ENCODE measurements at regions not wholly inside any gene's neighbourhood (a gene's known extent, or its start where the extent isn't known, plus 50 kb on each side); places are given as distances from the start of the nearest gene placed in this dataset.

GRCh38 chr7:115106316-115106715 is 184.4 kb downstream of the MDFIC start:
- Histone ChIP-seq H3K9me3 (ENCODE audit: control insufficient read depth, low read depth, low read length) (no peaks in the 10 kb centered on the region), H3K9ac (ENCODE audit: low read length) (no peak overlapping the region), H3K27me3 (ENCODE audit: control insufficient read depth, insufficient read depth, low read length) (no peaks in the 10 kb centered on the region), H3K4me1 (ENCODE audit: control insufficient read depth, low read depth, low read length) (no peaks in the 10 kb centered on the region), H3K27ac (ENCODE audit: low read length) (no peak overlapping the region), H3K4me3 (ENCODE audit: low read length) (no peak overlapping the region), H3K36me3 (ENCODE audit: control insufficient read depth, low read depth, low read length) (no peaks in the 10 kb centered on the region)

GRCh38 chr7:115102738-115103137 is 180.8 kb downstream of the MDFIC start:
- Histone ChIP-seq H3K9ac (ENCODE audit: low read length) (no peak overlapping the region), H3K4me3 (ENCODE audit: low read length) (no peak overlapping the region), H3K9me3 (ENCODE audit: control insufficient read depth, low read depth, low read length) (no peaks in the 10 kb centered on the region), H3K4me1 (ENCODE audit: control insufficient read depth, low read depth, low read length) (no peaks in the 10 kb centered on the region), H3K27ac (ENCODE audit: low read length) (no peak overlapping the region), H3K27me3 (ENCODE audit: control insufficient read depth, insufficient read depth, low read length) (no peaks in the 10 kb centered on the region), H3K36me3 (ENCODE audit: control insufficient read depth, low read depth, low read length) (no peaks in the 10 kb centered on the region)

GRCh38 chr7:115101199-115101598 is 179.3 kb downstream of the MDFIC start:
- Histone ChIP-seq H3K4me1 (ENCODE audit: control insufficient read depth, low read depth, low read length) (peaks cover 5% of the 10 kb centered on the region), H3K9ac (ENCODE audit: low read length) (no peak overlapping the region), H3K36me3 (ENCODE audit: control insufficient read depth, low read depth, low read length) (no peaks in the 10 kb centered on the region), H3K9me3 (ENCODE audit: control insufficient read depth, low read depth, low read length) (no peaks in the 10 kb centered on the region), H3K27me3 (ENCODE audit: control insufficient read depth, insufficient read depth, low read length) (no peaks in the 10 kb centered on the region), H3K27ac (ENCODE audit: low read length) (no peak overlapping the region), H3K4me3 (ENCODE audit: low read length) (no peak overlapping the region)

GRCh38 chr7:115099906-115100305 is 178.0 kb downstream of the MDFIC start:
- Histone ChIP-seq H3K36me3 (ENCODE audit: control insufficient read depth, low read depth, low read length) (no peaks in the 10 kb centered on the region), H3K9me3 (ENCODE audit: control insufficient read depth, low read depth, low read length) (no peaks in the 10 kb centered on the region), H3K4me1 (ENCODE audit: control insufficient read depth, low read depth, low read length) (peaks cover 5% of the 10 kb centered on the region), H3K9ac (ENCODE audit: low read length) (no peak overlapping the region), H3K27ac (ENCODE audit: low read length) (no peak overlapping the region), H3K27me3 (ENCODE audit: control insufficient read depth, insufficient read depth, low read length) (no peaks in the 10 kb centered on the region), H3K4me3 (ENCODE audit: low read length) (no peak overlapping the region)

GRCh38 chr7:115097175-115097671 is 175.3 kb downstream of the MDFIC start:
- H3K4me3 ChIP-seq (ENCODE audit: low read length): no peak overlapping the region
- H3K9me3 ChIP-seq (ENCODE audit: control insufficient read depth, low read depth, low read length): no peaks in the 10 kb centered on the region
- no peak overlapping the region for H3K27ac ChIP-seq (ENCODE audit: low read length)
- H3K27me3 ChIP-seq (ENCODE audit: control insufficient read depth, insufficient read depth, low read length): no peaks in the 10 kb centered on the region
- no peak overlapping the region for H3K9ac ChIP-seq (ENCODE audit: low read length)
- H3K36me3 ChIP-seq (ENCODE audit: control insufficient read depth, low read depth, low read length): no peaks in the 10 kb centered on the region
- peaks cover 5% of the 10 kb centered on the region for H3K4me1 ChIP-seq (ENCODE audit: control insufficient read depth, low read depth, low read length)

GRCh38 chr7:115096262-115096661 is 174.4 kb downstream of the MDFIC start:
- Histone ChIP-seq H3K4me1 (ENCODE audit: control insufficient read depth, low read depth, low read length) (peaks cover 5% of the 10 kb centered on the region), H3K36me3 (ENCODE audit: control insufficient read depth, low read depth, low read length) (no peaks in the 10 kb centered on the region), H3K27ac (ENCODE audit: low read length) (no peak overlapping the region), H3K27me3 (ENCODE audit: control insufficient read depth, insufficient read depth, low read length) (no peaks in the 10 kb centered on the region), H3K9ac (ENCODE audit: low read length) (no peak overlapping the region), H3K4me3 (ENCODE audit: low read length) (no peak overlapping the region), H3K9me3 (ENCODE audit: control insufficient read depth, low read depth, low read length) (no peaks in the 10 kb centered on the region)

GRCh38 chr7:115094163-115094562 is 172.3 kb downstream of the MDFIC start:
- no peaks in the 10 kb centered on the region for H3K36me3 ChIP-seq (ENCODE audit: control insufficient read depth, low read depth, low read length)
- H3K9me3 ChIP-seq (ENCODE audit: control insufficient read depth, low read depth, low read length): no peaks in the 10 kb centered on the region
- no peak overlapping the region for H3K9ac ChIP-seq (ENCODE audit: low read length)
- H3K27me3 ChIP-seq (ENCODE audit: control insufficient read depth, insufficient read depth, low read length): no peaks in the 10 kb centered on the region
- peaks cover 5% of the 10 kb centered on the region for H3K4me1 ChIP-seq (ENCODE audit: control insufficient read depth, low read depth, low read length)
- no peak overlapping the region for H3K4me3 ChIP-seq (ENCODE audit: low read length)
- H3K27ac ChIP-seq (ENCODE audit: low read length): no peak overlapping the region

- no peak overlapping the region for H3K4me3 ChIP-seq (ENCODE audit: low read length)
- H3K36me3 ChIP-seq (ENCODE audit: control insufficient read depth, low read depth, low read length): no peaks in the 10 kb centered on the region
- no peaks in the 10 kb centered on the region for H3K9me3 ChIP-seq (ENCODE audit: control insufficient read depth, low read depth, low read length)
- peaks cover 7% of the 10 kb centered on the region for H3K4me1 ChIP-seq (ENCODE audit: control insufficient read depth, low read depth, low read length)
- H3K9ac ChIP-seq (ENCODE audit: low read length): no peak overlapping the region
- H3K27ac ChIP-seq (ENCODE audit: low read length): no peak overlapping the region
- H3K27me3 ChIP-seq (ENCODE audit: control insufficient read depth, insufficient read depth, low read length): no peaks in the 10 kb centered on the region
These were observed 167.0 kb downstream of the MDFIC start for GRCh38 chr7:115088893-115089292.

GRCh38 chr7:115087437-115087836 is 165.5 kb downstream of the MDFIC start:
- Histone ChIP-seq H3K36me3 (ENCODE audit: control insufficient read depth, low read depth, low read length) (no peaks in the 10 kb centered on the region), H3K4me1 (ENCODE audit: control insufficient read depth, low read depth, low read length) (peaks cover 7% of the 10 kb centered on the region), H3K27me3 (ENCODE audit: control insufficient read depth, insufficient read depth, low read length) (no peaks in the 10 kb centered on the region), H3K9ac (ENCODE audit: low read length) (no peak overlapping the region), H3K9me3 (ENCODE audit: control insufficient read depth, low read depth, low read length) (no peaks in the 10 kb centered on the region), H3K4me3 (ENCODE audit: low read length) (no peak overlapping the region), H3K27ac (ENCODE audit: low read length) (no peak overlapping the region)

- Histone ChIP-seq H3K4me3 (ENCODE audit: low read length) (no peak overlapping the region), H3K27me3 (ENCODE audit: control insufficient read depth, insufficient read depth, low read length) (no peaks in the 10 kb centered on the region), H3K9ac (ENCODE audit: low read length) (no peak overlapping the region), H3K27ac (ENCODE audit: low read length) (no peak overlapping the region), H3K9me3 (ENCODE audit: control insufficient read depth, low read depth, low read length) (no peaks in the 10 kb centered on the region), H3K36me3 (ENCODE audit: control insufficient read depth, low read depth, low read length) (no peaks in the 10 kb centered on the region), H3K4me1 (ENCODE audit: control insufficient read depth, low read depth, low read length) (peaks cover 7% of the 10 kb centered on the region)
These were observed 164.4 kb downstream of the MDFIC start for GRCh38 chr7:115086146-115086841.

- H3K9ac ChIP-seq (ENCODE audit: low read length): no peak overlapping the region
- no peaks in the 10 kb centered on the region for H3K9me3 ChIP-seq (ENCODE audit: control insufficient read depth, low read depth, low read length)
- H3K36me3 ChIP-seq (ENCODE audit: control insufficient read depth, low read depth, low read length): no peaks in the 10 kb centered on the region
- no peak overlapping the region for H3K4me3 ChIP-seq (ENCODE audit: low read length)
- peaks cover 7% of the 10 kb centered on the region for H3K4me1 ChIP-seq (ENCODE audit: control insufficient read depth, low read depth, low read length)
- H3K27ac ChIP-seq (ENCODE audit: low read length): no peak overlapping the region
- no peaks in the 10 kb centered on the region for H3K27me3 ChIP-seq (ENCODE audit: control insufficient read depth, insufficient read depth, low read length)
These were observed 163.5 kb downstream of the MDFIC start for GRCh38 chr7:115085421-115085820.

GRCh38 chr7:115083935-115084334 is 162.0 kb downstream of the MDFIC start:
- Histone ChIP-seq H3K9me3 (ENCODE audit: control insufficient read depth, low read depth, low read length) (no peaks in the 10 kb centered on the region), H3K9ac (ENCODE audit: low read length) (no peak overlapping the region), H3K4me3 (ENCODE audit: low read length) (no peak overlapping the region), H3K27ac (ENCODE audit: low read length) (no peak overlapping the region), H3K36me3 (ENCODE audit: control insufficient read depth, low read depth, low read length) (no peaks in the 10 kb centered on the region), H3K27me3 (ENCODE audit: control insufficient read depth, insufficient read depth, low read length) (no peaks in the 10 kb centered on the region), H3K4me1 (ENCODE audit: control insufficient read depth, low read depth, low read length) (peaks cover 7% of the 10 kb centered on the region)

Data from iPS-18a (cell line).